ENCODE measurements at regions not wholly inside any gene's neighbourhood (a gene's known extent, or its start where the extent isn't known, plus 50 kb on each side); places are given as distances from the start of the nearest gene placed in this dataset.

DNA sequence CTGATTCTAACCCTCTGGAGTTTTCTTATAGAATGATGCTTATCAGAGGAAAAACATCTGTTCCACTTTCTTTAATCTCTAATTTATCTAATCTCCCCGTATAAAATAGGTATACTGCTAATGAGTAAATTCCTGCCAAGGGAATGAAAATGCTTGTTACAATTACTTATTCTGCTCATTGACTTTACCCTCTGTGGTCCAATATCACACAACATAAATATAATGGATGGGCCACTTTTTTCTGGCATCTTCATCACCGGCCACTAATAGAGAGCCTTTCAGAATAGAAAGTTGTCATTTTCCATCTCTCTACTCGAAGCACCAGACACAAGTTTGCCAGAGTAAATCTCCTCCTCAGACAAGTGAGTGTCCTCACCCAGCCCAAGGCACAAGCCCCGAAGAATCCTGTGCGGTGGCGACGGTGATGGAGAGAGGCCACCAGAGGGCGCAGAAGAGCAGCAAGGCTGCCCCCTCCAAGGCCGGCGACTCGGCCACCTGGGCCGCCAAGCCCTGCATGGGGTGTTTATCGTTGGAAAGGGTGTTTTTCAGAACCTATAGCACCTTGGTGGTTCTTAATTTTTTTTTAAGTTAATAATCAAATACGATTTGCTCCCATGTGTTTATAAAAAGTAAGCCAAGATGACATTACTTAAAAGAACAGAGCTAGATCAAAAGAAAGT, 212.9 kb upstream of the ARID1B start:
- peak; percentile 53 for DNase-seq (ENCODE audit: low spot score)

DNA sequence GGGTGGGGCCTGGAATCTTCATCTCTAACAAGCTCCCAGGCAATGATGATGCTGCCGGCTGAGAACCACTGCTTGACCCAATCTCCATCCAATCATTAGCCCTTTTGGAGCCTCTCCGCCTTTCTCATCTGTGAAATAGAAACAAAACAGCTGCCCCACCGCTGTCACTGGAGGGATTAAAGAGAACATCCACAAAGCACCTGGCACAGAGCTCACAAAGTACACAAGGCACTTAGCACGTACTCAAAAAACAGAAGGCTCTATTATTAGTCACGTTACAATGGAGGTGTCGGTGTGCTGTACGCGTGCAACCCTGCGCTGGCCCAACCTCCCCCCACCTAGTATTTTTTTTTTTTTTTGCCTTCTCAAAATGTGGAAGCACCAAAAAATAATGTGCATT, 213.5 kb upstream of the ARID1B start:
- DNase-seq (ENCODE audit: low spot score) = no peak

- DNase-seq (ENCODE audit: low spot score) = no peak
Measured at GRCh38 chr6:156562636-156563035, 214.5 kb upstream of the ARID1B start.

GRCh38 chr6:156562019-156562418, 215.2 kb upstream of the ARID1B start:
- no peak for DNase-seq (ENCODE audit: low spot score)

DNA sequence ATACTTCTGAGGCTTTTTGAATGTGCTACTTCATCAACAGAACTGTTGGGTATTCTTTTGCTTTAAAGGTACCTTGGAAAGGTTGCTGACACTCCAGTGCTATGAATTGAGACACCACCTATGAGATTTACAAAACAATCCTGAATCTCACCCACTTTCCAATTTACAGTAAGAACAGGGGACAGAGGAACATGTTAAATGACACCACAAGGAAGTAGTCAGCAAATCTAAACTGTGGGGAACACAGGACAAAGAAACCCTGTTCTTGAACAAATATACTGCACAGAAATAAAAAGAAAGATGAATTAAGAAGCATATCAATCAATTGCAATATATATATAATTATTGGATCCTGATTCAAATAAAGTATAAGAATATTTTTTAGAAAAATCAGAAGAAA, 216.7 kb upstream of the ARID1B start:
- DNase-seq (ENCODE audit: low spot score) = no peak

DNA sequence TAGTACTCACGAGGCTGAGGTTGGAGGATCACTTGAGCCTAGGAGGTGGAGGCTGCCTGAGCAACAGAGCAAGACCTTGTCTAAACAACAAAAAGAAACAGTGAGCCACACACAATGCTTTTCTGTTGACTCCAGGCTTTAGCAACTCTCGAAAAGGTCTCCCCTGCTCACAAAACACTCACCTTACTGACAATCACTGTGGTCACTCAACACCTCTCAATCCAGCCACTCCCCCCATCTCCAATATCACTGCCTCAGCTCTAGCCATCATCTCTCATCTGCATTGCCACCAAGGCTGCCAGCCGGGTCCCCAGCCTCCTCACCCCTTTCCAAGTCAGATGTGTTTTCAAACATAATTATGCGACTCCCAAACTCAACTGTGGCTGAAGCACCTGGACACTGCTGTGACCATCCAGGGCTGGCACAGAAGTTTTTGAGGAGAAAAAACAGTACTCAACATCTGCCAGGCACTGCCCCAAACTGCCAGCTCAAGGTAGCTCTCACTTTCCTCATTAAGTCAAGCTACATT, 218.0 kb upstream of the ARID1B start:
- DNase-seq (ENCODE audit: low spot score) = no peak

DNA sequence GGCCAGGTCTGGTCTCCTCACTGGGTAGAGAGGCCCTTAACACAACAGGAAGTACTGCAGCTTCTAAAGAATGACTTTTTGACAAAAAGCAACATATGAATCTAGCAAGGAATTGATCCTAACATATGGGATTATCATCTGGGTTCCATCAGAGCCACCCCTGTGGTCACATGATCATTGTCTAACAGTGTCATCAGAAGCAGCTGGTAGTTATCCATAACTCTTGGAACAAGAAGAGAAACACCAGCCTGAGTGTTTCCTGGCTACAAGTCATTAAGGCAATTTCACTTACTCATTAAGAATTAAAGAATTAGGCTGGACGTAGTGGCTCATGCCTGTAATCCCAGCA, 219.3 kb upstream of the ARID1B start:
- no peak for DNase-seq (ENCODE audit: low spot score)

GRCh38 chr6:156557251-156557910, 219.8 kb upstream of the ARID1B start:
- no peak for DNase-seq (ENCODE audit: low spot score)

GRCh38 chr6:156556811-156557210, 220.4 kb upstream of the ARID1B start:
- DNase-seq (ENCODE audit: low spot score) = no peak

DNA sequence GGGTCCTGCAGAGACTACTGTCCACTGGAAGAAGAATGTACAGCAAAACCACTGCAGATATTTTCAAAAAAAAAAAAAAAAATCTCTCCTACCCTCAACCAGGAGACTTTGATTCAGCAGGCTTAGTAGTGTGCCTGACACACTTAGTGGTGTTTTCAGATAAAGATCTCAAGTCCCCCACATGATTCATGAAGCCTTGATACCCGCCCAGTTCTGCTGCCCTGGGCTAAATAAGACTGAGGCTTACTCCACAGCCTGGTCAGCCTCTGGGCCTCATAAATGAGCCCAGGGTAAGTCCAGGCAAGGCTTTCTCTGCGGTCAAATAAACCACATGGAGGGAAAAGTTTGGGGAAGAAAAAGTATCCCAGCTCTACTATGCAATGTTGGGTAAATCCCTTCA, 222.1 kb upstream of the ARID1B start:
- DNase-seq (ENCODE audit: low spot score) = no peak

DNA sequence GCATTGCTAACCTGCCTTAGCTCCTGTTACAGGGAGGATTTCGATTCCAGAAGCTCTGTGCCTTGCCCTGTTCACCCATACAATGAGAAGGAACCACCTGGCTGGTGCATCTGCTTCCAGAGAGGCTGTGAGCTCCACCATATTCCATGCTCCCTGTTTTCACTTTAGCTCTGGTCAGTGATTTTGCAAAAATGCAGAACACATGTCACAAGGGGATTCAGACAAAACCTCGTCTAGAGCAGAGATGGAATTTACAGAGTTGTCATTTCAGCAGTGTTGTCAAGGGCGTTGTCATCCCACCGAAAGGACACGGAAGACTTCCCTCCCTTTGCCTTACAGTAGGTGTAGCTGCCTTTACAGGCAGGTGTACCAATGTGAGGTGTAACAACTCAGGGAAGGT, 223.0 kb upstream of the ARID1B start:
- no peak for DNase-seq (ENCODE audit: low spot score)

DNA sequence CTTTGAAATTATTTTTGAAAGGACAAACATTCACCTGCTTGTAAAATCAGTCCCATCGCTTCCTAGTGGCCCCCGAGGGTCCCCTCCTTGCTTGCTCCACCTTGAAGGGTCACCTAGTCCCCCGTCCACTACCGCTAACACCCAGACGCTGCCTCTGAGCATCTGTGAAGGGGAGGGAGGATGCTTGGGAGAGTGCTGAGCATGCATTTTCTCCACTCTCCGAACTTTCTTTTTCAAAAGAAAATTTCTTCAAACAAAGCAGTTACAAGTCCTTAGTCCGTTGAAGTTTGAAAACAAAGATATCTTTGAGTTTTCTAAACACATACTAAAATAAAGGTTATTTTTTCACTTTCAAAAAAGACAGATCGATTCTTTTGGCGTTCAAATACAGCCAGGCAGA, 224.3 kb upstream of the ARID1B start:
- no peak for DNase-seq (ENCODE audit: low spot score)

GRCh38 chr6:156550949-156551348, 226.2 kb upstream of the ARID1B start:
- no peak for DNase-seq (ENCODE audit: low spot score)

- DNase-seq (ENCODE audit: low spot score) = no peak
Measured at GRCh38 chr6:156545931-156546330, 231.2 kb upstream of the ARID1B start.

DNA sequence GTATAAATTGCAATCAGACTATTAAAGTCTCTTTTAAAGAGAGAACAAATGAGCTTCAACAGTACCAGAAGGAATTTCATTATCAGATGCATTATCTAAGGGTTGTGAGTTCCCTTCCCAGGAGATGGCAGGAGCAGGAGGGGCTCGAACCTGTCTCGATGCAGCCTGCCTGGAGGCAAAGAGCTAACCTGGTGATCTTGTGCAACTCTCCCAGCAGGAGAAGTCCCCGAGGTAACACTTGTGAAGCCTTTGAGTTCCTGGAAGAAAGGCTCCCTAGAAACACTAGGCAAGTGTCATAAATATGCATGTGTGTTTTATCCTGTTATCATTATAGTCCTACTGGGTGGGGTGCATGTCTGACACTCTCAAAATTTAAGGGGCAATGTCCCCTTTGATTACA, 232.2 kb upstream of the ARID1B start:
- DNase-seq (ENCODE audit: low spot score) = no peak

GRCh38 chr6:156544046-156544445, 233.1 kb upstream of the ARID1B start:
- DNase-seq (ENCODE audit: low spot score) = no peak

- no peak for DNase-seq (ENCODE audit: low spot score)
Measured at GRCh38 chr6:156543431-156543830, 233.7 kb upstream of the ARID1B start.

- no peak for DNase-seq (ENCODE audit: low spot score)
Measured at GRCh38 chr6:156538875-156539660, 238.1 kb upstream of the ARID1B start.

DNA sequence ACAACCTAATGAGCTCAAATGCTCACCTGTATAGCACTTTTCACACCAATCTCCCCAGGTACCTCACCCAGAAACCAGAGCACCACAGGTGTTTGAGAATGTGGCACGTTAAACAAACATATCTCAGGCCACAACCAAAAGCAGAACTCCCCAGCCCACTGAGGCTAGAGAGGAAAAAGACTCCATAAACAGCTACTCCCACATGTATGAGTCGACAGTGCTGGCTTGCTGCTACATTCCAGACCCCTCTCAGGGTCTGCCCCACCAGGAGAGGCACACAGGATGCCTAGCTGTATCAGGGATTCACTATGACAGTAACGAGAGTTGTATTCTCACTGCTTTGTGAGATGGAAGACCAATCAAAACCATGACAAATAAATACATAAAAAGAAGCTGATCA, 242.6 kb upstream of the ARID1B start:
- DNase-seq (ENCODE audit: low spot score) = no peak

GRCh38 chr6:156533872-156534524, 243.2 kb upstream of the ARID1B start:
- DNase-seq (ENCODE audit: low spot score) = no peak

- DNase-seq (ENCODE audit: low spot score) = no peak
Measured at GRCh38 chr6:156526081-156526480, 251.1 kb upstream of the ARID1B start.

GRCh38 chr6:156525541-156525940, 251.6 kb upstream of the ARID1B start:
- DNase-seq (ENCODE audit: low spot score) = no peak

GRCh38 chr6:156519940-156520339, 257.2 kb upstream of the ARID1B start:
- no peak for DNase-seq (ENCODE audit: low spot score)
